GM18520 (cell line): ENCODE measurements at regions not wholly inside any gene's neighbourhood (a gene's known extent, or its start where the extent isn't known, plus 50 kb on each side); places are given as distances from the start of the nearest gene placed in this dataset.

Experiments
- ATAC-seq: cut with Tn5 transposase; IDR thresholded peaks from one replicate; pipeline ENCODE4 v1.9.1; 2021; ENCODE audit not compliant: unreplicated experiment

GRCh38 chr16:86898386-86898785 is 320.0 kb downstream of the FOXL1 start:
- ATAC-seq: no peak

- no peak for ATAC-seq
Measured at GRCh38 chr16:86899151-86899550, 320.8 kb downstream of the FOXL1 start.

- no peak for ATAC-seq
Measured at GRCh38 chr16:86899757-86900156, 321.4 kb downstream of the FOXL1 start.

- ATAC-seq: no peak
Measured at GRCh38 chr16:86901483-86901882, 323.1 kb downstream of the FOXL1 start.

- no peak for ATAC-seq
Measured at GRCh38 chr16:86902656-86903001, 324.3 kb downstream of the FOXL1 start.

- ATAC-seq: no peak
Measured at GRCh38 chr16:86903068-86903467, 324.7 kb downstream of the FOXL1 start.

DNA sequence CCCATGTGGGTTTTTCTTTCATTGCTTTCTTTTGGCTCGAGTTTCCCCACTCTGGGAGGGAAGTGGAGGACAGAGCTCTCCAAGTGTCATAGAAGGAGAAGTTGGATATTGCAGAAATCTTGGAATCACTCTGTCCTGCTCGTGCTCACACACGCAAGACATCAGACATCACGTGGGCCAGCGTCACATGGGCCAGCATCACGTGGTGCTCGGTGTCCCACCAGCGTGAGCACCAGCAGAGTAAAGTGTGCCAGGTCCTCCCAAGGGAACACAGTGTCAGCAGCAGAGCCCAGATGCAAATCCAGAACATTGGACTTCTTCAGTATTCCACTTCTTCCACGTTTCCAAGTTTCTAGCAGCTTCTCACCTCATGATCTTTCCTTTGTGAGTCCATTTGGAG is 327.0 kb downstream of the FOXL1 start:
- no peak for ATAC-seq

GRCh38 chr16:86906623-86907022 is 328.3 kb downstream of the FOXL1 start:
- no peak for ATAC-seq

DNA sequence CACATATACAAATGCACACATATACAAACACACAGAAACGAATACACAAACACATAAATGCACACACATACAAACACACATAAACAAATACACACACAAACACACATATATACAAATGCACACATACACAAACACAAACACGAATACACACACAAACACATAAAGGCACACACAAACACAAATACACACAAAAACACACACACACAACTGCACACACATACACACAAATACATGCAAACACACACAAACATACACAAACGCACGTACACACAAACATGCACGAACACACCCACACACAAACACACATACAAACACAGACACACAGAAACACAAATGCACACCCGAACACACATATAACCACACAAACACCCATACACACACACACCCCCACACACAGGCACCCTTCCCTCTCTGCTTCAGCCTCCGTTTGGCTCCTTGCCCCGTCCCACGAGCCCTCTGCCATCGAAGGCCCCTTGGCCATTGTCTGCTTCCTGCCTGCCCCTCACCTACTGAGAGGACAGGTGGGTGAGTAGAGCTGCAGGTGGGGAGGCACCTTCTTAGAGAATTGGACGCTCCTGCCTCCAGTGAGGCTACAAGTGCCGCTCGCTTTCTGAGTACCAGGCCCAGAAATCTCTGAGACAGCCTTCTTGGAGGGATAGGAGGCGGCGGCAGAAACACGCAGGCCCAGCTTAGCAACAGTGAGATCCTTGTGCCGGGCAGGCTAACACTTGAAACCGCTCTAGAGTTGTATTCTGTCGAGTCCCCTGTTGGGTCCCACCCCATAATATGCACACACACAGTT is 331.2 kb downstream of the FOXL1 start:
- no peak for ATAC-seq

- ATAC-seq: no peak
Measured at GRCh38 chr16:86910161-86910769, 331.9 kb downstream of the FOXL1 start.

GRCh38 chr16:86911437-86911958 is 333.1 kb downstream of the FOXL1 start:
- no peak for ATAC-seq

- no peak for ATAC-seq
Measured at GRCh38 chr16:86913886-86914285, 335.5 kb downstream of the FOXL1 start.

GRCh38 chr16:86914876-86915717 is 336.7 kb downstream of the FOXL1 start:
- no peak for ATAC-seq

DNA sequence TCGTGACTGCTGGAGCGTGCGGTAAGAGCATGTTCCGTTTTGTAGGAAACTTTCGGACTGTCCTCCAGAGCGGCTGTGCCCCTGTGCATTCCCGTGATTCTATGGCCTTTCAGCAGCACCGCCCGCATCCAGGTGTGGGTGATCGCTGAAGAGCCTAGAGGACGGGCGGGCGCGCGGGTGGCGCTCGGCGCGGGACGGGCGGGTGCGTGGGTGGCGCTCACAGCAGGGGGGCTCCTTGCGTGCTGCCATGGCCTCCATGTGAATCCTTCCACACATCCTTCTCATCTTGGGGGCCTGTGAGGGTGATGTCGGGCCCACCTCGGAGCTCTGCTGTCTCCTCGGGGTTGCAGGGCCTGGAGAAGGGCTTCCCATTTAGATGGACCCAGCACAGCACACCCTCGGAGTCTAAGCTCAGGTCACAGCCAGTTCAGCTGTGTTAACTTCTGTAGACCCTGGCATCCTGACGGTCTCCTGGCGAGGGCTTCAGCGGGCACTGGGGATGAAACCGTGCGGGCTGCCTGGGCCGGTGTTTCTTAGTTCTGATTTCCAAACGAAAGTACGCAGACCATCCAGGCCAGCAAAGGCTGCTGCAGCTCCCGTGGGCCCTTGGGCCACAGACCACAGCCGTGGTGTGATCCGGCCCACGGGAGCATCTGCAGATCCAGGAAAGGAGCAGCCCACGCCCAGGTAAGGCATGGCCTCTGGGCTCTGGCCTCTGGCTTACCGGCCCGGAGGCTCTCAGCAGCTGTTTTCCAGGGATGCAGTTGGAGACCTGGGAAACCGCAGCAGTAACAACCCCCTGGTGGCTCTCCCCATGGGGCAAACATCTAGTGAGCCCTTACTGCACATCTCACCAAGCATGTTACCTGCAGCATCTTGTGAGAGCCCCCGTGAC is 339.4 kb downstream of the FOXL1 start:
- ATAC-seq: no peak

DNA sequence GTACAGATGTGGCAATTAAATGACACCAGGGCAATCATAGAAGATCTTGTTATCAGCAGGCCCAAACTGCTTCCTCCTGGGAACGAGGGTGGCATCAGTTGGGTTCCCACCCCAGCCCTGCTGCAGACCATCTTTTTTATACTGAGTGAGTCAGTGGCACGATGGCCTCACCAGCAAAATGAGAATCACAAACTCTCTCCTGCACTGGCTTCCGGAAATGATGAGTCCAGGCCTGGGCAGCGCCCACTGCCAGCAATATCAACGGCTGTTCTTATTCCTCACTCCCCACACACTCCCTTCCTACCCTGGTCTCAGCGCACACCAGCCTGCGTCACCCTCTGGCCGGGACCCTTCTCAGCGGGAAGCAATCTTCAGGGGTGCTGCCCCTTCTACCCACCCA is 340.3 kb downstream of the FOXL1 start:
- no peak for ATAC-seq

DNA sequence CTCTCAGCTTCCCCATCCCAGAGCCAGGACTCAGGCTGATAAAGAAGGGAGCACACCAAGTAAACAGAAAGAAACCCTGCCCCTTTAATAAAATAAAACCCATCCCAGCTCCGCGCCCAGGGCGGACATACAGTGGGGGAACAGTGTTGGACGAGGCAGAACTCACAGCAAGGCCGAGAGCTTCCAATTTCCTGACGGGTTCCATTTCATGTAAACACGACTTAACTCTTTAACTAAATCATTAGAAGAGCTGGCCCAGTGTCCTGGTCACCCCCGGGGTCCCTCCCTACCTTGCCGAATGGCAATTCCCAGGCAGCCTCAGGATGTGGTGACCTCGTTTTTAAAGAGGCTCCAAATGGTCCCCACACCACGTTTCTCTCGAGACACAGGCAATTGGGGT is 340.7 kb downstream of the FOXL1 start:
- no peak for ATAC-seq

- no peak for ATAC-seq
Measured at GRCh38 chr16:86919578-86920305, 341.4 kb downstream of the FOXL1 start.

DNA sequence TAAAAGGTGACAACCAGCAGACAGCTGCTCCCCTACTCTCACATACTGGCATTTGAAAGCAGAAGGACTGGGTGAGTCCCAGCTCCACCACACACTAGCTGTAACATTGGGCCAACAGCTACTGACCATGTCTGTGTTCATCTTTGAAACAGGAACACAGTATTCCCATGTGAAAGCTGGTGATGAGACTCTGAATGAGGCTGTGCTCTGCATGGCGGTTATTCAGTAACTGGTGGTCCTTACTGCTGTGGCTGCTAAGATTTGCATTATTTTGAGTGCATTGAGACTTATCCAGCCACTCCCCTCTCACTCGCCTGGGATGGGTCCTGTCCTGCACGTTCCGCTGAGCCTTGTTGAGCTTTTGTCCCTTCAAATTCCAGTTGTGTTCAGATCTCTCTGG is 342.9 kb downstream of the FOXL1 start:
- no peak for ATAC-seq

DNA sequence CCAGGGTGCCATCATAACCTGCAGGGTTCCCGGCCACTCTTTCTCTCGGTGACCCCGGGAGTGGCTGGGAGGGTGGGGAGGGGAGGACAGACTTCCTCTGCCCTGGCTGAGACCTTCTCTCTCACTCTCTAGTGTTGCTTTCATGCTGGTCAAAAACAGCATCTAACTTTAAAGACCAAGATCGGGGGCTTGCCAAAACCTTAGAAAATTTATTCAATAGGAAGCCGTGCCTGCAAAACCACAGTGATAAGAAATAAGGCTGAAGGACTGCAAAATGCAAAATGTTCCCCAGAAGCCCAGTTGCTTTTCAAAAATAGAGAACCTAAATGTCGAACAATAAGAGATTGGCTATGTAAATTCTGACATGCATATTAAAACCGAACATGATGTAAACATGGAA is 344.0 kb downstream of the FOXL1 start:
- ATAC-seq: no peak

DNA sequence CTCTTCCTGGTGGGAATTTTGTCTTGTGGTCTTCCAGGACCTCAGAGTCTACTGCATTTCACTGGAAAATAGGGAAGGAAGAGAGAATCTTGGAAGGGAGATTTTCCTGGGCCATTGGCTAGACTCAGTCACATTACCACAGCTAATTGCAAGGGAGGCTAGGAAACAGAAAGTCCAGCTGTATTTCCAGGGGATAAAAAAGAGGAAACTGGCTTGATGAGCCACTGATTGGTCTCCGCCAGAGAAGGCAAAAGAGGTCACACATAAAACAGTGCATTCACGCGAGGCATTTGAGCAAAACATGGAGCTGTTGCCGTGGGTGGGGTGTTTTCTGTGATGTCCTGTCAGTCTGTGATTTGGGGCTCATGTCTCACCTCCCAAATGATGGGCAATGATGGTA is 345.3 kb downstream of the FOXL1 start:
- no peak for ATAC-seq
